ENCODE measurements at regions not wholly inside any gene's neighbourhood (a gene's known extent, or its start where the extent isn't known, plus 50 kb on each side); places are given as distances from the start of the nearest gene placed in this dataset.

DNA sequence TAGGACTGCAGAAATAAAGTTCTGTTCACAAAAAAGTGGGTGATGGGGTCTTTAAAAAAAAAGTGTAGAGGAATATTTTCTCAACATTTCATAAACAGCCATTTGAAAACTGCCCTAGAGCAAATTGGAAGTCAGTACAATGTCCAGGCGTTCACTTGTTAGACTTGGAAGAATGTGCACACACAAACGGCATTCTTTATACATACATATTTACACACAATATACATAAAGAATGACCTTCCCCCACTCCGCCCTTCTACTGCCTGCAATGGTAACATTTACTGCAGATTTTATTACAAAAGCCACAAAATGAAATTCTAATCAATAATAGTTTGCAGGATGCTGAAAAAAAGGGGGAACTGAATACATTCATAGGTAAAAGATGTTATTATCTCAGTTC, 103.4 kb upstream of the TOX3 start:
- H3K36me3 ChIP-seq (ENCODE audit: insufficient read depth) = no peaks in the 10 kb centered on the region
- H3K9me2 ChIP-seq (ENCODE audit: insufficient read depth) = peaks cover 11% of the 10 kb centered on the region
- H3K27me3 ChIP-seq (ENCODE audit: insufficient read depth) = no peaks in the 10 kb centered on the region
- Mint-ChIP-seq H3K36me3 (ENCODE audit: low read depth) (no peaks in the 10 kb centered on the region), H3K27me3 (ENCODE audit: insufficient read depth, low read depth, poor library complexity) (peaks cover 2% of the 10 kb centered on the region), H3K27ac (no peak overlapping the region), H3K9me3 (no peaks in the 10 kb centered on the region), H3K4me1 (peaks cover 23% of the 10 kb centered on the region), H3K4me3 (no peak overlapping the region)
- H3K79me2 ChIP-seq (replicated peaks; ENCODE audit: insufficient read depth) = no peaks in the 10 kb centered on the region
- peaks cover 18% of the 10 kb centered on the region for H3K4me1 ChIP-seq (ENCODE audit: insufficient read depth)
- no peak overlapping the region for H2AFZ ChIP-seq
- no peak overlapping the region for H3K4me3 ChIP-seq
- no peak overlapping the region for H3K27ac ChIP-seq (ENCODE audit: low read depth)
- no peaks in the 10 kb centered on the region for H4K20me1 ChIP-seq (replicated peaks; ENCODE audit: insufficient read depth)
- no peaks in the 10 kb centered on the region for H3F3A ChIP-seq (replicated peaks; ENCODE audit: low read depth)
- H3K4me2 ChIP-seq = no peak overlapping the region
- no peak for ATAC-seq
- TF ChIP-seq ZNF114 (CRISPR knock-in tag; IDR thresholded peaks at IDR 0.05) (no peak), ETS1 (IDR thresholded peaks at IDR 0.05) (no peak), POLR2AphosphoS5 (IDR thresholded peaks at IDR 0.05; ENCODE audit: low read depth) (no peak), EZH2phosphoT487 (IDR thresholded peaks at IDR 0.05; ENCODE audit: unreplicated experiment) (no peak), ZNF462 (CRISPR knock-in tag; IDR thresholded peaks at IDR 0.05) (no peak), JUNB (IDR thresholded peaks at IDR 0.05; ENCODE audit: unreplicated experiment) (no peak), STAT1 (IDR thresholded peaks at IDR 0.05; ENCODE audit: unreplicated experiment) (no peak), EZH2 (IDR thresholded peaks at IDR 0.05; ENCODE audit: low read depth, unreplicated experiment) (no peak), NANOG (IDR thresholded peaks at IDR 0.05; ENCODE audit: borderline replicate concordance) (no peak), ZNF331 (CRISPR knock-in tag; IDR thresholded peaks at IDR 0.05; ENCODE audit: low read depth) (no peak), CREB1 (CRISPR knock-in tag; IDR thresholded peaks at IDR 0.05; ENCODE audit: low read depth) (no peak)
- TF ChIP-seq, protein P1, sequence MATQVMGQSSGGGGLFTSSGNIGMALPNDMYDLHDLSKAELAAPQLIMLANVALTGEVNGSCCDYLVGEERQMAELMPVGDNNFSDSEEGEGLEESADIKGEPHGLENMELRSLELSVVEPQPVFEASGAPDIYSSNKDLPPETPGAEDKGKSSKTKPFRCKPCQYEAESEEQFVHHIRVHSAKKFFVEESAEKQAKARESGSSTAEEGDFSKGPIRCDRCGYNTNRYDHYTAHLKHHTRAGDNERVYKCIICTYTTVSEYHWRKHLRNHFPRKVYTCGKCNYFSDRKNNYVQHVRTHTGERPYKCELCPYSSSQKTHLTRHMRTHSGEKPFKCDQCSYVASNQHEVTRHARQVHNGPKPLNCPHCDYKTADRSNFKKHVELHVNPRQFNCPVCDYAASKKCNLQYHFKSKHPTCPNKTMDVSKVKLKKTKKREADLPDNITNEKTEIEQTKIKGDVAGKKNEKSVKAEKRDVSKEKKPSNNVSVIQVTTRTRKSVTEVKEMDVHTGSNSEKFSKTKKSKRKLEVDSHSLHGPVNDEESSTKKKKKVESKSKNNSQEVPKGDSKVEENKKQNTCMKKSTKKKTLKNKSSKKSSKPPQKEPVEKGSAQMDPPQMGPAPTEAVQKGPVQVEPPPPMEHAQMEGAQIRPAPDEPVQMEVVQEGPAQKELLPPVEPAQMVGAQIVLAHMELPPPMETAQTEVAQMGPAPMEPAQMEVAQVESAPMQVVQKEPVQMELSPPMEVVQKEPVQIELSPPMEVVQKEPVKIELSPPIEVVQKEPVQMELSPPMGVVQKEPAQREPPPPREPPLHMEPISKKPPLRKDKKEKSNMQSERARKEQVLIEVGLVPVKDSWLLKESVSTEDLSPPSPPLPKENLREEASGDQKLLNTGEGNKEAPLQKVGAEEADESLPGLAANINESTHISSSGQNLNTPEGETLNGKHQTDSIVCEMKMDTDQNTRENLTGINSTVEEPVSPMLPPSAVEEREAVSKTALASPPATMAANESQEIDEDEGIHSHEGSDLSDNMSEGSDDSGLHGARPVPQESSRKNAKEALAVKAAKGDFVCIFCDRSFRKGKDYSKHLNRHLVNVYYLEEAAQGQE (IDR thresholded peaks at IDR 0.05; ENCODE audit: unreplicated experiment) = no peak
- TF ChIP-seq, protein P2, sequence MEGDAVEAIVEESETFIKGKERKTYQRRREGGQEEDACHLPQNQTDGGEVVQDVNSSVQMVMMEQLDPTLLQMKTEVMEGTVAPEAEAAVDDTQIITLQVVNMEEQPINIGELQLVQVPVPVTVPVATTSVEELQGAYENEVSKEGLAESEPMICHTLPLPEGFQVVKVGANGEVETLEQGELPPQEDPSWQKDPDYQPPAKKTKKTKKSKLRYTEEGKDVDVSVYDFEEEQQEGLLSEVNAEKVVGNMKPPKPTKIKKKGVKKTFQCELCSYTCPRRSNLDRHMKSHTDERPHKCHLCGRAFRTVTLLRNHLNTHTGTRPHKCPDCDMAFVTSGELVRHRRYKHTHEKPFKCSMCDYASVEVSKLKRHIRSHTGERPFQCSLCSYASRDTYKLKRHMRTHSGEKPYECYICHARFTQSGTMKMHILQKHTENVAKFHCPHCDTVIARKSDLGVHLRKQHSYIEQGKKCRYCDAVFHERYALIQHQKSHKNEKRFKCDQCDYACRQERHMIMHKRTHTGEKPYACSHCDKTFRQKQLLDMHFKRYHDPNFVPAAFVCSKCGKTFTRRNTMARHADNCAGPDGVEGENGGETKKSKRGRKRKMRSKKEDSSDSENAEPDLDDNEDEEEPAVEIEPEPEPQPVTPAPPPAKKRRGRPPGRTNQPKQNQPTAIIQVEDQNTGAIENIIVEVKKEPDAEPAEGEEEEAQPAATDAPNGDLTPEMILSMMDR (conservative IDR thresholded peaks at IDR 0.05; ENCODE audit: low read depth in 2 of 2) = no peak
- no peak for DNase-seq (ENCODE audit: low spot score)

Measured in GM23338 (cell line).